ENCODE measurements at regions not wholly inside any gene's neighbourhood (a gene's known extent, or its start where the extent isn't known, plus 50 kb on each side); places are given as distances from the start of the nearest gene placed in this dataset.

DNA sequence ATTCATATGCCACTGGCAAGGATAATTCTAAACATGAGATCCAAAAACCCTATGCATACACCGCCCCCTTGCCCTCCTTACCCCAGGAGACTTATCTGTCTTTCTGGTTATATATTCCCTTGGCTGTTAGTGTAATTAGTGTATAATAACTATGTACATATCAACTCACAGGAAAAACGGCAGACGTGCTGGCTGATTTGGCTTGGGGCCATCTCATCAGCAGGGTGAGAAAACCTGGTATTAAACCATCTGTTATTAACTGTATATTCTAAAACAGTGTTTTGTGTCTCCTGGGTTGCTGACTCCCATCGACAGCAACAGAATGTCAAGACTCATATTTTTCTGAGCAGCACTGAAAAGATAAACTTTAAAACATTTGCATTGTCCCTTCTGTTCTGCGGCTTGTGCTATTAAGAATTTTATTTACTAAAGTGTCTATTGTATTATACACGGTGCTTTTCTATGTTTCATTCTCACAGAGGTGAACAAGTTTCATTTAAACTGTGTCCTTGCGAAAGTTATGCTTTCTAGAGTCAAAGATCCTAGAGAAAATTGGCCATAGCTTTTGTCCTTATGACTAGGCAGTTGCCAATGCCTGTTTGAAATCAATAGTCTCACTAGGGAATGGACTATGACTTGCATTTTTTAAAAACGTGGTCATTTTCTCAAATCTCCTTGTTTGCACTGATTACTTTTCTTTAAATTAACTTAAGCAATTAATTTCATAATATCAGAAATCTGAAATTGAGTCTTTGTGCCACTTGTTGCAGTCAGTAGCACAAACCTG is 211.5 kb upstream of the MID1 start:
- Histone ChIP-seq H4K20me1 (ENCODE audit: insufficient read depth, low read length) (no peaks in the 10 kb centered on the region), H3K27ac (ENCODE audit: low read depth, low read length) (no peak overlapping the region), H3K4me3 (ENCODE audit: insufficient read depth, low read length) (no peak overlapping the region), H2AFZ (ENCODE audit: low read length) (no peak overlapping the region), H3K79me2 (ENCODE audit: insufficient read depth, low read length) (no peaks in the 10 kb centered on the region), H3K9me3 (ENCODE audit: low read depth, low read length) (no peaks in the 10 kb centered on the region), H3K27me3 (ENCODE audit: insufficient read depth, low read length) (no peaks in the 10 kb centered on the region), H3K4me1 (ENCODE audit: insufficient read depth, low read length) (no peaks in the 10 kb centered on the region), H3K4me2 (ENCODE audit: insufficient read depth, low read length) (no peak overlapping the region), H3K36me3 (ENCODE audit: insufficient read depth, low read length) (no peaks in the 10 kb centered on the region)
- TF ChIP-seq, protein P1, sequence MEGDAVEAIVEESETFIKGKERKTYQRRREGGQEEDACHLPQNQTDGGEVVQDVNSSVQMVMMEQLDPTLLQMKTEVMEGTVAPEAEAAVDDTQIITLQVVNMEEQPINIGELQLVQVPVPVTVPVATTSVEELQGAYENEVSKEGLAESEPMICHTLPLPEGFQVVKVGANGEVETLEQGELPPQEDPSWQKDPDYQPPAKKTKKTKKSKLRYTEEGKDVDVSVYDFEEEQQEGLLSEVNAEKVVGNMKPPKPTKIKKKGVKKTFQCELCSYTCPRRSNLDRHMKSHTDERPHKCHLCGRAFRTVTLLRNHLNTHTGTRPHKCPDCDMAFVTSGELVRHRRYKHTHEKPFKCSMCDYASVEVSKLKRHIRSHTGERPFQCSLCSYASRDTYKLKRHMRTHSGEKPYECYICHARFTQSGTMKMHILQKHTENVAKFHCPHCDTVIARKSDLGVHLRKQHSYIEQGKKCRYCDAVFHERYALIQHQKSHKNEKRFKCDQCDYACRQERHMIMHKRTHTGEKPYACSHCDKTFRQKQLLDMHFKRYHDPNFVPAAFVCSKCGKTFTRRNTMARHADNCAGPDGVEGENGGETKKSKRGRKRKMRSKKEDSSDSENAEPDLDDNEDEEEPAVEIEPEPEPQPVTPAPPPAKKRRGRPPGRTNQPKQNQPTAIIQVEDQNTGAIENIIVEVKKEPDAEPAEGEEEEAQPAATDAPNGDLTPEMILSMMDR (IDR thresholded peaks at IDR 0.05; ENCODE audit: extremely low read depth, low read depth, low read length): no peak
- no peak for DNase-seq (ENCODE audit: insufficient read length, low spot score, missing footprints)

- no peaks in the 10 kb centered on the region for H3K4me1 ChIP-seq (ENCODE audit: insufficient read depth, low read length)
- no peaks in the 10 kb centered on the region for H3K79me2 ChIP-seq (ENCODE audit: insufficient read depth, low read length)
- TF ChIP-seq, protein P1 (IDR thresholded peaks at IDR 0.05; ENCODE audit: extremely low read depth, low read depth, low read length): no peak
- DNase-seq (ENCODE audit: insufficient read length, low spot score, missing footprints): no peak
- H3K4me3 ChIP-seq (ENCODE audit: insufficient read depth, low read length): peak overlapping the region; percentile 31
- no peaks in the 10 kb centered on the region for H4K20me1 ChIP-seq (ENCODE audit: insufficient read depth, low read length)
- H3K9me3 ChIP-seq (ENCODE audit: low read depth, low read length): no peaks in the 10 kb centered on the region
- peak overlapping the region; percentile 45 for H2AFZ ChIP-seq (ENCODE audit: low read length)
- no peak overlapping the region for H3K27ac ChIP-seq (ENCODE audit: low read depth, low read length)
- no peaks in the 10 kb centered on the region for H3K27me3 ChIP-seq (ENCODE audit: insufficient read depth, low read length)
- peak overlapping the region; percentile 60 for H3K4me2 ChIP-seq (ENCODE audit: insufficient read depth, low read length)
- no peaks in the 10 kb centered on the region for H3K36me3 ChIP-seq (ENCODE audit: insufficient read depth, low read length)
These were observed 213.1 kb upstream of the MID1 start for GRCh38 chrX:10833299-10834169.

GRCh38 chrX:10841579-10841978 is 221.2 kb upstream of the MID1 start:
- DNase-seq (ENCODE audit: insufficient read length, low spot score, missing footprints): peak; percentile 29
- Histone ChIP-seq H3K27me3 (ENCODE audit: insufficient read depth, low read length) (no peaks in the 10 kb centered on the region), H3K4me1 (ENCODE audit: insufficient read depth, low read length) (no peaks in the 10 kb centered on the region)

More at GRCh38 chrX:10841579-10841978, 221.2 kb upstream of the MID1 start:
- H4K20me1 ChIP-seq (ENCODE audit: insufficient read depth, low read length): no peaks in the 10 kb centered on the region
- TF ChIP-seq, protein P1 (IDR thresholded peaks at IDR 0.05; ENCODE audit: extremely low read depth, low read depth, low read length): no peak
- H3K4me3 ChIP-seq (ENCODE audit: insufficient read depth, low read length): no peak overlapping the region
- peaks cover 3% of the 10 kb centered on the region for H3K9me3 ChIP-seq (ENCODE audit: low read depth, low read length)
- H3K4me2 ChIP-seq (ENCODE audit: insufficient read depth, low read length): no peak overlapping the region
- no peaks in the 10 kb centered on the region for H3K79me2 ChIP-seq (ENCODE audit: insufficient read depth, low read length)
- no peak overlapping the region for H2AFZ ChIP-seq (ENCODE audit: low read length)
- H3K27ac ChIP-seq (ENCODE audit: low read depth, low read length): no peak overlapping the region
- H3K36me3 ChIP-seq (ENCODE audit: insufficient read depth, low read length): no peaks in the 10 kb centered on the region
